ENCODE measurements at regions not wholly inside any gene's neighbourhood (a gene's known extent, or its start where the extent isn't known, plus 50 kb on each side); places are given as distances from the start of the nearest gene placed in this dataset.

DNA sequence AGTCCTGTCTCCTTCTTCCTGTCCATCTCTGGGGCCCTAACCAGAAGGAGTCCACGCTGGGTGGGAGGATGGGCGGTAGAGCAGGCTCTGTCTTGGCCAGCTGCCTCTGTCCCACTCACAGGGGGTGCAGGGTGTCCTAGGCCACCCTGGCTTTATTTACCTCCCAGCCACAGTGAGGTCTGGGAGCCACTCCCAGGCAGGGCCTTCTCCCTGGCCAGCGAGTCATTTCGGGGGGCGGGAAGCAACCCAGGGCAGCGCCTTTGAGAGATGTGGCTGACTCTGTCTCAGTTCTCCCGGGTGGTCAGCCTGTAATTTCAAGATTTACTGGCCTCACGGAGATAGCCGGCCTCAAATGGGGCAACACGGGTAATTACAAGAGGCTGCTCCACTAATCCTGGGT is 67.4 kb upstream of the PTCH1 start:
- Histone ChIP-seq H3K4me1 (no peaks in the 10 kb centered on the region), H3K9me3 (no peaks in the 10 kb centered on the region), H3K36me3 (no peaks in the 10 kb centered on the region), H3K27me3 (no peaks in the 10 kb centered on the region), H3K4me3 (no peak overlapping the region), H3K27ac (replicated peaks in 1 of 4) (no peak overlapping the region)
- intact Hi-C loops (cut with DNase I), result no loop called here
- no peak for TF ChIP-seq EP300 (IDR thresholded peaks at IDR 0.05)
- TF ChIP-seq POLR2A (IDR thresholded peaks at IDR 0.05; ENCODE audit: low read depth), result no peak
- TF ChIP-seq, protein P1, sequence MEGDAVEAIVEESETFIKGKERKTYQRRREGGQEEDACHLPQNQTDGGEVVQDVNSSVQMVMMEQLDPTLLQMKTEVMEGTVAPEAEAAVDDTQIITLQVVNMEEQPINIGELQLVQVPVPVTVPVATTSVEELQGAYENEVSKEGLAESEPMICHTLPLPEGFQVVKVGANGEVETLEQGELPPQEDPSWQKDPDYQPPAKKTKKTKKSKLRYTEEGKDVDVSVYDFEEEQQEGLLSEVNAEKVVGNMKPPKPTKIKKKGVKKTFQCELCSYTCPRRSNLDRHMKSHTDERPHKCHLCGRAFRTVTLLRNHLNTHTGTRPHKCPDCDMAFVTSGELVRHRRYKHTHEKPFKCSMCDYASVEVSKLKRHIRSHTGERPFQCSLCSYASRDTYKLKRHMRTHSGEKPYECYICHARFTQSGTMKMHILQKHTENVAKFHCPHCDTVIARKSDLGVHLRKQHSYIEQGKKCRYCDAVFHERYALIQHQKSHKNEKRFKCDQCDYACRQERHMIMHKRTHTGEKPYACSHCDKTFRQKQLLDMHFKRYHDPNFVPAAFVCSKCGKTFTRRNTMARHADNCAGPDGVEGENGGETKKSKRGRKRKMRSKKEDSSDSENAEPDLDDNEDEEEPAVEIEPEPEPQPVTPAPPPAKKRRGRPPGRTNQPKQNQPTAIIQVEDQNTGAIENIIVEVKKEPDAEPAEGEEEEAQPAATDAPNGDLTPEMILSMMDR (IDR thresholded peaks at IDR 0.05), result no peak
- no peak for TF ChIP-seq POLR2AphosphoS5 (IDR thresholded peaks at IDR 0.05)
- 59% methylated on average over 8 of the region's 10 CpGs for WGBS
- DNase-seq (ENCODE audit: extremely low spot score), result no peak

DNA sequence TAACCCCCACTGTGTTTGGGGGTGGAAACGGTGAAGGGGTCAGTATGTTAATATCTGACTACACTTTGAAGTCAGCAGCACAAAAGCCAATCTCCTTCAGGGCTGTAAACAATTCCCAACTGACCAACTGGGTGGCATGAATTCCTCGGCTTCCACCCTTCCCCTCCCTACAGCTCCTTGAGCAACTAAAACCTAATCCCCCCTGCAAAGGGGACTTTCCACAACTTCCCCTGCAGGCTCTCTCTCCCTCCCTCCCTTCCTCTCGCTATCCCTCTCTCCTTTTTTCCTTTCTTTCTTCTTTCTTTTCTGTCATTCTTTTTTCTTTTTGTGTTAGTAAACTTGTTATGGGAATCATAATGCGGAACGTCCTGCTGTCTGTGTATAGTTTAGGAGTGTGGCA is 65.1 kb upstream of the PTCH1 start:
- Histone ChIP-seq H3K4me3 (no peak overlapping the region), H3K36me3 (no peaks in the 10 kb centered on the region), H3K9me3 (no peaks in the 10 kb centered on the region), H3K27me3 (peaks cover 0 to 6% (median 0%) of the 10 kb centered on the region in 4 donors), H3K27ac (replicated peaks in 1 of 4) (no peak overlapping the region), H3K4me1 (no peaks in the 10 kb centered on the region)
- 83% methylated on average over 5 of the region's 5 CpGs for WGBS
- DNase-seq (ENCODE audit: extremely low spot score), result no peak
- TF ChIP-seq POLR2AphosphoS5 (IDR thresholded peaks at IDR 0.05) (no peak), EP300 (IDR thresholded peaks at IDR 0.05) (no peak), POLR2A (IDR thresholded peaks at IDR 0.05; ENCODE audit: low read depth) (no peak)
- TF ChIP-seq, protein P1 (IDR thresholded peaks at IDR 0.05), result no peak
- intact Hi-C loops (cut with DNase I), result no loop called here

DNA sequence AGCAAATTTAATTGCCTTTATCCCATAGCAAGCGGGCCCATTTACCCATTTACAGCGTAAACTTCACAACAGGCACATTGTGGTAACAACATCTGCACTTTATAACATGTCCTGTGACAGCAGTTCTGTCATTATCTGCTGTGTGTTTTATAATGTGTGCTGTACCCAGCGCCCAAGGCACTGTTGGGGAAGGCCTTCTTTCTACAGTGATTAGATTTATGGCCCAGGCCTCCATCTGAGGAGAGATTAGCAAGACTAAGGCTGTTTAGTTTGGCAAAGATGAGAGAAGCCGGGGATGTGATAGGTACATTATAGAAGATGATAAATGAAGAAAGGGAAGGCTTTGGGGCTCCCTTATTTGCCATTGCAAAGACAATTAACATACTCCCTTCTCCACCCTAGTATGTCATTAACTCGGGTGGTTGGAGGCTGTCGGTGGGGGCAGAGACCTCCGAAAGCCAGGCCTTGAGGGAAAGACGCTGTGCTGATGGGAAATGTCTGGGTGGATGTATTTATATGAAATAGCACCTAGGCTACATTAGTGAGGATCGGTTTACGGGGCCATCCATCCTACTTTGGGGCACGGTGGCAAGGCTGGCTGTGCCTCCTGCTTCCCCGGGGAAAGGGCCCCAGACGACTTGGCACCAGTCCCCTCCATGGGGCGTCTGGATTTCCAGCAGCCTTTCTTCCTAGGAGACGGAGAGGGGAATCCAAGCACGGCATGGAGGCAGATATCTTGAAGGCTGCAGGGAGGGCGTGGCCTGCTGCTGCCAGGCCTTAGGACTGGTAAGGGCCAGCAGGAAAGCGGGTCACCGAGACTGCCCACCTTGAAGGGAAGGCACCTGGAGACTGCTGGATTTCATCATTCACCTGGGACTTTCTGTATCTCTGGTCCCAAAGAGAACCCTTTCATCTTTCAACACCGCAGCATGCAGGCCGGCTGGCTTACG is 64.3 kb upstream of the PTCH1 start:
- Histone ChIP-seq H3K27ac (replicated peaks in 1 of 4) (no peak overlapping the region), H3K4me1 (no peaks in the 10 kb centered on the region), H3K9me3 (no peaks in the 10 kb centered on the region), H3K27me3 (peaks cover 0 to 6% (median 0%) of the 10 kb centered on the region in 4 donors), H3K36me3 (no peaks in the 10 kb centered on the region), H3K4me3 (no peak overlapping the region)
- 83% methylated on average over 21 of the region's 22 CpGs for WGBS
- no peak for DNase-seq (ENCODE audit: extremely low spot score)
- no peak for TF ChIP-seq POLR2A (IDR thresholded peaks at IDR 0.05; ENCODE audit: low read depth)
- TF ChIP-seq, protein P1 (IDR thresholded peaks at IDR 0.05), result no peak
- no peak for TF ChIP-seq EP300 (IDR thresholded peaks at IDR 0.05)
- no peak for TF ChIP-seq POLR2AphosphoS5 (IDR thresholded peaks at IDR 0.05)
- intact Hi-C loops (cut with DNase I), result no loop called here

DNA sequence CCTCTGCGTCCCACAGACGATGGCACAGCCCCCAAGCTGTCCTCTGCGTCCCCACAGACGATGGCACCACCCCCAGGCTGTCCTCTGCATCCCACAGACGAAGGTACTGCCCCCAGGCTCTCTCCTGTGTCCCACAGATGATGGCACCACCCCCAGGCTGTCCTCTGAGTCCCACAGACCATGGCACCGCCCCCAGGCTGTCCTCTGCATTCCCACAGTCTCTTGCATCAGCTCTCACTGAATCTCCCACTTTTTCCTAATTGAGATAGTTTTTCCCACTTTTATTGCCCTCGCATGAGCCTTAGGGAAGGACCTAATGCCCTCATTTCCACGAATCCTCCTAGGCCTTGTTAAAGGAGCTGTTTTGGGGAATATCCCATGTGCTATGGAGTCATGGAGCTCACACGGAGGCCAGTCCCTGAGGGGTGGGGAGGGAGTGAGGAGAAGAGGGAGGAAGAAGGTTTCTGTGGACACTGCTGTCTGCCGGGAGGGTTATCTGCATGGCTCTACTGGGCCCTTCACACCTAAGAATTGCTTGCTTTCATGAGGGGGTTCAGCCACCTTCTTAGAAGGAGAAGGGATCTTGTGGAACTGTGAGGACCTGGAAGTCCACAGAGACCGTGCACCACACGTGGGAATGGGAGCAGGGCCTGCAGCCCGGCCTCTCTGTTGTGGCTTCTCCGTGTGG is 58.2 kb upstream of the PTCH1 start:
- Histone ChIP-seq H3K4me1 (peaks cover 0 to 4% (median 0%) of the 10 kb centered on the region in 4 donors), H3K9me3 (no peaks in the 10 kb centered on the region), H3K4me3 (no peak overlapping the region), H3K27ac (replicated peaks in 1 of 4) (no peak overlapping the region), H3K36me3 (no peaks in the 10 kb centered on the region), H3K27me3 (peaks cover 0 to 40% (median 2%) of the 10 kb centered on the region in 4 donors)
- WGBS, result 79% methylated on average over 14 of the region's 14 CpGs
- no peak for TF ChIP-seq EP300 (IDR thresholded peaks at IDR 0.05)
- TF ChIP-seq, protein P1 (IDR thresholded peaks at IDR 0.05), result no peak
- no peak for TF ChIP-seq POLR2AphosphoS5 (IDR thresholded peaks at IDR 0.05)
- TF ChIP-seq POLR2A (IDR thresholded peaks at IDR 0.05; ENCODE audit: low read depth), result no peak
- DNase-seq (ENCODE audit: extremely low spot score), result no peak
- intact Hi-C loops (cut with DNase I), result no loop called here
